ENCODE measurements at regions not wholly inside any gene's neighbourhood (a gene's known extent, or its start where the extent isn't known, plus 50 kb on each side); places are given as distances from the start of the nearest gene placed in this dataset.

GRCh38 chr16:73323880-73324279, 276.0 kb upstream of the ZFHX3 start:
- H3K9ac ChIP-seq (ENCODE audit: low read length): no peak overlapping the region
- DNase-seq (no peak), ATAC-seq (no peak)
- no peaks in the 10 kb centered on the region for H3K4me1 ChIP-seq (ENCODE audit: insufficient read depth, low read length)
- peaks cover 61% of the 10 kb centered on the region for H3K27me3 ChIP-seq (ENCODE audit: low read length)
- H3K9me3 ChIP-seq (ENCODE audit: low read length): no peaks in the 10 kb centered on the region
- no peak overlapping the region for H2AFZ ChIP-seq (ENCODE audit: low read length)
- H4K20me1 ChIP-seq (ENCODE audit: low read length): no peaks in the 10 kb centered on the region
- H3K27ac ChIP-seq (ENCODE audit: low read length): no peak overlapping the region
- POLR2A ChIA-PET (ENCODE audit: unreplicated experiment): no interaction called here
- TF ChIP-seq EZH2phosphoT487 (IDR thresholded peaks at IDR 0.05; ENCODE audit: borderline replicate concordance, low read length) (no peak), CTCF (conservative IDR thresholded peaks at IDR 0.05; ENCODE audit: low read depth, low read length) (no peak), EZH2 (IDR thresholded peaks at IDR 0.05; ENCODE audit: low read length, unreplicated experiment) (no peak)
- H3K4me3 ChIP-seq (ENCODE audit: low read length): no peak overlapping the region
- CTCF ChIA-PET: no interaction called here
- no peak overlapping the region for H3K4me2 ChIP-seq (ENCODE audit: low read length)
- H3K9me2 ChIP-seq (replicated peaks; ENCODE audit: low read length): no peaks in the 10 kb centered on the region
- no peaks in the 10 kb centered on the region for H3K79me2 ChIP-seq (ENCODE audit: low read length)
- no peaks in the 10 kb centered on the region for H3K36me3 ChIP-seq (ENCODE audit: low read depth, low read length)
- BruUV-seq (replicated peaks): no TSS peak
- H3F3A ChIP-seq (ENCODE audit: low read length, unreplicated experiment): no peaks in the 10 kb centered on the region
- intact Hi-C loops (cut with micrococcal nuclease): no loop called here

- CTCF ChIA-PET: no interaction called here
- Histone ChIP-seq H3K79me2 (ENCODE audit: low read length) (no peaks in the 10 kb centered on the region), H3K27me3 (ENCODE audit: low read length) (peaks cover 63% of the 10 kb centered on the region), H4K20me1 (ENCODE audit: low read length) (no peaks in the 10 kb centered on the region), H3K27ac (ENCODE audit: low read length) (no peak overlapping the region), H3F3A (ENCODE audit: low read length, unreplicated experiment) (no peaks in the 10 kb centered on the region), H3K9ac (ENCODE audit: low read length) (no peak overlapping the region), H3K36me3 (ENCODE audit: low read depth, low read length) (no peaks in the 10 kb centered on the region), H3K4me2 (ENCODE audit: low read length) (no peak overlapping the region), H2AFZ (ENCODE audit: low read length) (no peak overlapping the region), H3K9me2 (replicated peaks; ENCODE audit: low read length) (no peaks in the 10 kb centered on the region), H3K4me1 (ENCODE audit: insufficient read depth, low read length) (no peaks in the 10 kb centered on the region), H3K4me3 (ENCODE audit: low read length) (no peak overlapping the region), H3K9me3 (ENCODE audit: low read length) (no peaks in the 10 kb centered on the region)
- POLR2A ChIA-PET (ENCODE audit: unreplicated experiment): no interaction called here
- no TSS peak for BruUV-seq (replicated peaks)
- DNase-seq: no peak
- TF ChIP-seq EZH2 (IDR thresholded peaks at IDR 0.05; ENCODE audit: low read length, unreplicated experiment) (no peak), CTCF (conservative IDR thresholded peaks at IDR 0.05; ENCODE audit: low read depth, low read length) (no peak), EZH2phosphoT487 (IDR thresholded peaks at IDR 0.05; ENCODE audit: borderline replicate concordance, low read length) (no peak)
- intact Hi-C loops (cut with micrococcal nuclease): no loop called here
- ATAC-seq: no peak
Measured at GRCh38 chr16:73322856-73323255, 274.9 kb upstream of the ZFHX3 start.

GRCh38 chr16:73321853-73322252, 273.9 kb upstream of the ZFHX3 start:
- Histone ChIP-seq H3F3A (ENCODE audit: low read length, unreplicated experiment) (no peaks in the 10 kb centered on the region), H3K36me3 (ENCODE audit: low read depth, low read length) (no peaks in the 10 kb centered on the region), H4K20me1 (ENCODE audit: low read length) (no peaks in the 10 kb centered on the region), H3K9me3 (ENCODE audit: low read length) (no peaks in the 10 kb centered on the region), H3K27me3 (ENCODE audit: low read length) (peaks cover 69% of the 10 kb centered on the region), H3K27ac (ENCODE audit: low read length) (no peak overlapping the region), H3K4me3 (ENCODE audit: low read length) (no peak overlapping the region), H3K9me2 (replicated peaks; ENCODE audit: low read length) (no peaks in the 10 kb centered on the region), H3K4me1 (ENCODE audit: insufficient read depth, low read length) (no peaks in the 10 kb centered on the region), H3K4me2 (ENCODE audit: low read length) (no peak overlapping the region), H3K9ac (ENCODE audit: low read length) (no peak overlapping the region), H2AFZ (ENCODE audit: low read length) (no peak overlapping the region), H3K79me2 (ENCODE audit: low read length) (no peaks in the 10 kb centered on the region)
- no TSS peak for BruUV-seq (replicated peaks)
- intact Hi-C loops (cut with micrococcal nuclease): no loop called here
- ChIA-PET CTCF (no interaction called here), POLR2A (ENCODE audit: unreplicated experiment) (no interaction called here)
- no peak for ATAC-seq
- TF ChIP-seq EZH2 (IDR thresholded peaks at IDR 0.05; ENCODE audit: low read length, unreplicated experiment) (no peak), CTCF (conservative IDR thresholded peaks at IDR 0.05; ENCODE audit: low read depth, low read length) (no peak), EZH2phosphoT487 (IDR thresholded peaks at IDR 0.05; ENCODE audit: borderline replicate concordance, low read length) (no peak)
- DNase-seq: no peak

Data from PC-3 (cell line).